ENCODE measurements at regions not wholly inside any gene's neighbourhood (a gene's known extent, or its start where the extent isn't known, plus 50 kb on each side); places are given as distances from the start of the nearest gene placed in this dataset.
"Not testable (repeated sequence)": the region's sequence is repeated elsewhere in the genome, so short reads cannot be mapped to it uniquely, and the experiment has no call there.

- TF ChIP-seq, protein P1, sequence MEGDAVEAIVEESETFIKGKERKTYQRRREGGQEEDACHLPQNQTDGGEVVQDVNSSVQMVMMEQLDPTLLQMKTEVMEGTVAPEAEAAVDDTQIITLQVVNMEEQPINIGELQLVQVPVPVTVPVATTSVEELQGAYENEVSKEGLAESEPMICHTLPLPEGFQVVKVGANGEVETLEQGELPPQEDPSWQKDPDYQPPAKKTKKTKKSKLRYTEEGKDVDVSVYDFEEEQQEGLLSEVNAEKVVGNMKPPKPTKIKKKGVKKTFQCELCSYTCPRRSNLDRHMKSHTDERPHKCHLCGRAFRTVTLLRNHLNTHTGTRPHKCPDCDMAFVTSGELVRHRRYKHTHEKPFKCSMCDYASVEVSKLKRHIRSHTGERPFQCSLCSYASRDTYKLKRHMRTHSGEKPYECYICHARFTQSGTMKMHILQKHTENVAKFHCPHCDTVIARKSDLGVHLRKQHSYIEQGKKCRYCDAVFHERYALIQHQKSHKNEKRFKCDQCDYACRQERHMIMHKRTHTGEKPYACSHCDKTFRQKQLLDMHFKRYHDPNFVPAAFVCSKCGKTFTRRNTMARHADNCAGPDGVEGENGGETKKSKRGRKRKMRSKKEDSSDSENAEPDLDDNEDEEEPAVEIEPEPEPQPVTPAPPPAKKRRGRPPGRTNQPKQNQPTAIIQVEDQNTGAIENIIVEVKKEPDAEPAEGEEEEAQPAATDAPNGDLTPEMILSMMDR (IDR thresholded peaks at IDR 0.05; ENCODE audit: extremely low read depth, missing control alignments) = no peak
- DNase-seq (ENCODE audit: low spot score) = no peak
Measured at GRCh38 chr4:30559481-30559880, 160.7 kb upstream of the PCDH7 start.

GRCh38 chr4:30586850-30587249 lies 133.3 kb upstream of the PCDH7 start:
- TF ChIP-seq, protein P1 (IDR thresholded peaks at IDR 0.05; ENCODE audit: extremely low read depth, missing control alignments) = no peak
- DNase-seq (ENCODE audit: low spot score) = no peak

GRCh38 chr4:30589669-30590068 lies 130.5 kb upstream of the PCDH7 start:
- DNase-seq (ENCODE audit: low spot score) = not testable (repeated sequence)

GRCh38 chr4:30600246-30601017 lies 119.7 kb upstream of the PCDH7 start:
- no peak for DNase-seq (ENCODE audit: low spot score)
- TF ChIP-seq, protein P1 (IDR thresholded peaks at IDR 0.05; ENCODE audit: extremely low read depth, missing control alignments) = no peak

GRCh38 chr4:30601070-30601865 lies 118.9 kb upstream of the PCDH7 start:
- DNase-seq (ENCODE audit: low spot score) = no peak
- TF ChIP-seq, protein P1 (IDR thresholded peaks at IDR 0.05; ENCODE audit: extremely low read depth, missing control alignments) = no peak

GRCh38 chr4:30605616-30606190 lies 114.5 kb upstream of the PCDH7 start:
- DNase-seq (ENCODE audit: low spot score) = no peak
- TF ChIP-seq, protein P1 (IDR thresholded peaks at IDR 0.05; ENCODE audit: extremely low read depth, missing control alignments) = no peak

DNA sequence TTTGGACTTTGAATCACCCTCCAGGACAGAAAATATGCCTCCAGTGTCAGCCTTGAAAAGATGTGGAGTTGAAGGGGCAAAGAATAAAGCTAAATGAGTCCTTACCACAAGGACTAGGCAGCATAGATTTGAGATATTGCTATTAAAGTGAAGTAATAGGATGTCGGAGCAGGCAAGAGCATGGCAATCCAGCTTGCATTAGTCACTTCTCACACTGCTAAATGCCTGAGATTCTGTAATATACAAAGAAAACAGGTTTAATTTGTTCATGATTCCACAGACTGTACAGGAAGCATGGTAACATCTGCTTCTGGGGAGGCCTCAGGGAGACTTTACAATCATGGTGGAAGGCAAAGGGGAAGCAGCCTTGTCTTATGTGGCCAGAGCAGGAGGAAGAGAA lies 109.8 kb upstream of the PCDH7 start:
- no peak for DNase-seq (ENCODE audit: low spot score)
- TF ChIP-seq, protein P1 (IDR thresholded peaks at IDR 0.05; ENCODE audit: extremely low read depth, missing control alignments) = no peak

Measured in GM20000 (cell line).